GM12873 (cell line): ENCODE measurements at regions not wholly inside any gene's neighbourhood (a gene's known extent, or its start where the extent isn't known, plus 50 kb on each side); places are given as distances from the start of the nearest gene placed in this dataset.

Source experiments
- CTCF ChIP-seq: IDR thresholded peaks from 2 replicates; pipeline ENCODE4 v1.5.1; 2012; ENCODE audit warnings: low read depth, mild to moderate bottlenecking, moderate library complexity, low read length, control low read depth; ENCODE audit not compliant: insufficient read depth; ENCODE audit errors: missing control alignments

DNA sequence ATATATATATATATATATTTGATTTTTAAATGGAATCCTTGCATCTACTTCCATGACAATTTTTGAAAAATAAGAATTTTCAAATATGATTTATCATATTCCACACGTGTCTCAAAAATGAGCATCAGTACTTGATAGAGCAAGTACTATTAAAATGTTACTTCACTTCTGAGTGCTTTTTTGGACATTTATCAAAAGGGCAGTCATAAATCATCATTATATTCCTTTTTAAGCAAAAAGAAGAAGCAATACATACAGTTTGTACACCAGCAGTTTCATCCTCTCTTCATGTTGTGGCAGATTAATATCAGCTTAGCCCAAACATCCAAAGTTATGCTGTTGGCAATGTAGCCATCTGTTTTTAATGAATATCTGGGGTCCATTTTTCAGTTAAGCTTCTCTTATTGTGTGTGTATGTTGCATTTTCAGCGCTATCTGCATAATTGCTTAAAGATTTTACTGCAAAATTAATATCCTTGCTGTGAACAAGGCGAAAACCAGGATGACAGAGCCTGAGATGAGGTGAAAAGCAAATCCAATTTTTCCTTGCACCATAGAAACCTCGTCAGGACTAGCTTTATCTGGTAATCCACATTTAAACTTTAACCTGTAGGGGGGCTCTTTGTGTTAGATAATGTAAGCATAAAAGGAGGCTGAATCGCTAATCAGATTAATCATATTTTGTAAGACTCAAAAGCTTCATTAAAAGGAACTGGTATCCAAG is 604.9 kb upstream of the AGTR1 start:
- no peak for TF ChIP-seq CTCF

- TF ChIP-seq CTCF, result no peak
Observed at GRCh38 chr3:148093753-148094152, 604.0 kb upstream of the AGTR1 start.

DNA sequence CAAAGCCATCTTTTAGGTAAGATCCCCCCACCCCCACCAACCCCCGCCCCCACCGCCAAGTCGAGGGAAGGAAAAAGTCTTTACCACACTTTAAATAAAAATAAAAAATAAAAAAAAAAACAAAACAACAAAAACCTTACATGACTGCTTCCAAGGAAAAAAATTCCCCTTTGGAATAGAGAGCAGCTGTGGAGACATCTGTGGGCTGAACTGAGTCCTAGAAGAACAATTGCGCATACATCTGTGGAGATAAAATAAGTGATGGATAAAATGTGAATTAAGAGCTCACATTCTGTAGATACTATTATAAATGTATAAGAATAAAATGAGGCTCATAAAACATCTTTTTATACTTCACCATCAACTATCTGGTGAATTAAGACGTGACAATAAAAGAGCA is 601.7 kb upstream of the AGTR1 start:
- no peak for TF ChIP-seq CTCF

DNA sequence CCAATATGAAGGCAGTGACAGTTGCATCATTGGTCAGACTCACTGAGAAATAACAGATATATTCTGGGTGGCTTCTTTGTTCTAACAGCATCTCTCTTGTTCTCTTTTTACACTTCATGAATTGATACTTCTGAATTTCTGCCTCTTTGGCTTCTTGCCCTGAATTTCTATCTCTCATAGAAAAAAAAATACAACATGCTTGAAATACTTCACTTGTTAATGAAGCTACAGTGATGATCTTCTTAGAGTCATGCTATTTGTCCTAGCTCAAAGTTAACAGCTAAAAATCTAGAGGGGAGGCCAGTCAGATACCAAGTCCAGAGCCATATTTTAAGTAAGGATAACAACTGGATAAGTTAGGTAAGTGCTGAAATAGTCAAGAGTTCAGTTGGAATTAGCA is 597.2 kb upstream of the AGTR1 start:
- no peak for TF ChIP-seq CTCF

- TF ChIP-seq CTCF, result no peak
Observed at GRCh38 chr3:148101061-148101460, 596.6 kb upstream of the AGTR1 start.

DNA sequence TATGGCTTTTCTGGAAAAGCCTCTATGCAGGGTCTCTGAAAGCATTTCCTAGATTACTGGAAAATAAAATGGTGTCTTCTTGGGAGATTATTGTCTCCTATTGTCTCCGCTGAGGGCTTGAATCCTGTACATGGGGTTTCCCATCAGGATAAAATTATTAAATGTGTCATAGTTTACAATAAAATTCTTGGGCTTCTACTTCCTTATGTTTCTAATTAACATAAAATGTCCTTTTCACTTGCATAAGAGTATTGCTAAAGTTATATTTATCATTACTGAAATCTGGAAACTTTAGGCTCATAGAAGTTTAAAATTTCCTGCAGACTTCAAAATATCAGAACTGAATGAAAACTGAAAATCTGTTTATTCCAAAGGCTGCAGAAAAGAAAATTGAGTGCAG is 595.5 kb upstream of the AGTR1 start:
- no peak for TF ChIP-seq CTCF

DNA sequence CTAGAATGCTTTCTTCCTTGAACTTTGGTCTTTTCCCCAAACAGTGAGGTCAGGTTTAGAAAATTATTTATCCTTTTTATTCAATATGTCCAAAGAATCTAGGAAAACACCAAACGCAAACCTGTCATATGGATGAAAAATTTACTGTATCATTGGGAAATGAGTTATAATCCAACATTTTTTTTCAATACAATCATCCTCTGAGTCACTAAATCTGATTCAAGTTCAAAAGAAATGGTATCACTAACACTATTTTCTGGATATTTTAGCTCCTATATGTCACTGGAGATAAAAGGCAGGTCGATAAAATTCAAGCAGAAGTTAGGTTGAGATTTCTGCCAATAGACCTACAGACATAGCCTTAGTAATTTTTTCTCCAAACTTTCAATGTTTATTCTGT is 591.6 kb upstream of the AGTR1 start:
- TF ChIP-seq CTCF, result no peak
